ENCODE measurements at regions not wholly inside any gene's neighbourhood (a gene's known extent, or its start where the extent isn't known, plus 50 kb on each side); places are given as distances from the start of the nearest gene placed in this dataset.

DNA sequence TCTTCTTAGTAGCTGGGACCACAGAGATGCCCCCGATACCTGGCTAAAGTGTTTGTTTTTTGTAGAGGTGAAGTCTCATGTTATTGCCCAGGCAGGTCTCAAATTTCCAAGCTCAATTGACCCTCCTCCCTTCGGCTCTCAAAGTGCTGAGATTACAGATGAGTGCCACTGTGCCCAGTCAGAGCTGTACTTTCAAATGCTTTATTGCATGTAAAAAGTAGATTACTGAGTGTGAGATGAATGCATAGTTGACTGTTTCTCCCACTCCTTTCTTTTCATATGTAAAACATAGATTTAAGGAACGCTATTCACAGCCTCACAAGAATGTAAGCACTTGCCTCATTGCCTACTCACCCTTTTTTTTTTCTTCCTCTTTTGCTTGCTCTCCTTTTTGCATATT lies 984.4 kb upstream of the PABPC4L start:
- Histone ChIP-seq H3K9me3 (no peaks in the 10 kb centered on the region), H3K36me3 (no peaks in the 10 kb centered on the region), H3K27me3 (no peaks in the 10 kb centered on the region), H3K4me1 (no peaks in the 10 kb centered on the region), H3K27ac (no peak overlapping the region), H3K4me3 (no peak overlapping the region)
- TF ChIP-seq POLR2A (IDR thresholded peaks at IDR 0.05) (no peak), CTCF (IDR thresholded peaks at IDR 0.05) (no peak)
- intact Hi-C loops (cut with DNase I; ENCODE audit: low total_unique reads), result no loop called here
- no peak for DNase-seq

GRCh38 chr4:135185256-135185655 lies 983.7 kb upstream of the PABPC4L start:
- Histone ChIP-seq H3K36me3 (no peaks in the 10 kb centered on the region), H3K27me3 (no peaks in the 10 kb centered on the region), H3K9me3 (no peaks in the 10 kb centered on the region), H3K4me3 (no peak overlapping the region), H3K27ac (no peak overlapping the region), H3K4me1 (no peaks in the 10 kb centered on the region)
- intact Hi-C loops (cut with DNase I; ENCODE audit: low total_unique reads), result no loop called here
- TF ChIP-seq POLR2A (IDR thresholded peaks at IDR 0.05) (no peak), CTCF (IDR thresholded peaks at IDR 0.05) (no peak)
- no peak for DNase-seq

GRCh38 chr4:135184715-135185114 lies 983.1 kb upstream of the PABPC4L start:
- Histone ChIP-seq H3K4me1 (no peaks in the 10 kb centered on the region), H3K9me3 (no peaks in the 10 kb centered on the region), H3K36me3 (no peaks in the 10 kb centered on the region), H3K27ac (no peak overlapping the region), H3K4me3 (no peak overlapping the region), H3K27me3 (no peaks in the 10 kb centered on the region)
- no peak for DNase-seq
- TF ChIP-seq CTCF (IDR thresholded peaks at IDR 0.05) (no peak), POLR2A (IDR thresholded peaks at IDR 0.05) (no peak)
- intact Hi-C loops (cut with DNase I; ENCODE audit: low total_unique reads), result no loop called here

GRCh38 chr4:135177321-135177720 lies 975.7 kb upstream of the PABPC4L start:
- intact Hi-C loops (cut with DNase I; ENCODE audit: low total_unique reads), result no loop called here
- TF ChIP-seq POLR2A (IDR thresholded peaks at IDR 0.05) (no peak), CTCF (IDR thresholded peaks at IDR 0.05) (no peak)
- Histone ChIP-seq H3K27me3 (no peaks in the 10 kb centered on the region), H3K9me3 (no peaks in the 10 kb centered on the region), H3K27ac (no peak overlapping the region), H3K4me1 (no peaks in the 10 kb centered on the region), H3K4me3 (no peak overlapping the region), H3K36me3 (no peaks in the 10 kb centered on the region)
- no peak for DNase-seq

GRCh38 chr4:135166661-135167060 lies 965.1 kb upstream of the PABPC4L start:
- Histone ChIP-seq H3K27me3 (no peaks in the 10 kb centered on the region), H3K36me3 (no peaks in the 10 kb centered on the region), H3K4me3 (no peak overlapping the region), H3K27ac (no peak overlapping the region), H3K9me3 (no peaks in the 10 kb centered on the region), H3K4me1 (no peaks in the 10 kb centered on the region)
- intact Hi-C loops (cut with DNase I; ENCODE audit: low total_unique reads), result no loop called here
- no peak for DNase-seq
- no peak for TF ChIP-seq POLR2A (IDR thresholded peaks at IDR 0.05)

DNA sequence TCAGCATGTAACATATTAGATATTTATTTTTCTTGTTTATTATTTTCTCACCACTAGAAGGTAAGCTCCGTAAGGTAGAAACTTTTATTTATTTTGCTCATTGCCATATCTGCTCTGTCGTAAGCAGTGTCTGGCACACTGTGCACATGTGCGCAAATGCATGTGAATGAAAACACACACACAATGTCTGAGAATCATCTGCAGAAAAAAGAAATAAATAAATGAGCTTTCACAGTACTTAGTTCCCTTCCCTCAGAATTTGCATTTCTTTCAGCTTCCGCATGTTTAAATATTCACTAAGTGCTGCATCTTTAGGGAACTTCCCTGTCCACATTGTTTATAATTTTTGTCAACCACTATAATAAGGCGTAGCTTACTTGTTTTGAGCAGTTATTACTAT lies 963.0 kb upstream of the PABPC4L start:
- no peaks in the 10 kb centered on the region for H3K36me3 ChIP-seq
- H3K27me3 ChIP-seq, result no peaks in the 10 kb centered on the region
- H3K4me1 ChIP-seq, result no peaks in the 10 kb centered on the region
- H3K9me3 ChIP-seq, result no peaks in the 10 kb centered on the region
- intact Hi-C loops (cut with DNase I; ENCODE audit: low total_unique reads), result no loop called here
- DNase-seq, result no peak
- TF ChIP-seq POLR2A (IDR thresholded peaks at IDR 0.05), result no peak
- no peak for TF ChIP-seq CTCF (IDR thresholded peaks at IDR 0.05)
- H3K4me3 ChIP-seq, result no peak overlapping the region
- no peak overlapping the region for H3K27ac ChIP-seq
